ENCODE measurements at regions not wholly inside any gene's neighbourhood (a gene's known extent, or its start where the extent isn't known, plus 50 kb on each side); places are given as distances from the start of the nearest gene placed in this dataset.

DNA sequence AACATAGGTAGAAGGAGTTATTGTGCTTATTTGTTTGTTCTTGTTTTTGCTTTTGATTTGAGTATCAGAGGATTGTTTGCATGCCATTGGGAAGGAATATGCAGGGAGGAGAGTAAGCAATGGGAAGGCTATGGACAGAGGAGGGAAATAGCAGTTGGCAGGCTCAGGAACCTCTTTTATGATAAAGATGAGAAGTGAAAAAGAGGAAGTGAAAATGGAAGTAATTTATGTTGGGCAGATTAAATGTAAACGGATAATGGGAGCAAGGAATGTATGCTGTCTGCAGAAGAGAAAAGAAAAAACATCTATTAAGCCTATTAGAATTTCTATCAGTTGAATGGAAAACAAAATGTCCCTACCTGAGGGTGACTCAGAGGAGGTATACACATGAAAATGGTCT is 90.1 kb upstream of the NPSR1 start:
- TF ChIP-seq, protein P1, sequence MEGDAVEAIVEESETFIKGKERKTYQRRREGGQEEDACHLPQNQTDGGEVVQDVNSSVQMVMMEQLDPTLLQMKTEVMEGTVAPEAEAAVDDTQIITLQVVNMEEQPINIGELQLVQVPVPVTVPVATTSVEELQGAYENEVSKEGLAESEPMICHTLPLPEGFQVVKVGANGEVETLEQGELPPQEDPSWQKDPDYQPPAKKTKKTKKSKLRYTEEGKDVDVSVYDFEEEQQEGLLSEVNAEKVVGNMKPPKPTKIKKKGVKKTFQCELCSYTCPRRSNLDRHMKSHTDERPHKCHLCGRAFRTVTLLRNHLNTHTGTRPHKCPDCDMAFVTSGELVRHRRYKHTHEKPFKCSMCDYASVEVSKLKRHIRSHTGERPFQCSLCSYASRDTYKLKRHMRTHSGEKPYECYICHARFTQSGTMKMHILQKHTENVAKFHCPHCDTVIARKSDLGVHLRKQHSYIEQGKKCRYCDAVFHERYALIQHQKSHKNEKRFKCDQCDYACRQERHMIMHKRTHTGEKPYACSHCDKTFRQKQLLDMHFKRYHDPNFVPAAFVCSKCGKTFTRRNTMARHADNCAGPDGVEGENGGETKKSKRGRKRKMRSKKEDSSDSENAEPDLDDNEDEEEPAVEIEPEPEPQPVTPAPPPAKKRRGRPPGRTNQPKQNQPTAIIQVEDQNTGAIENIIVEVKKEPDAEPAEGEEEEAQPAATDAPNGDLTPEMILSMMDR (IDR thresholded peaks at IDR 0.05): no peak
- no peak for TF ChIP-seq POLR2A (IDR thresholded peaks at IDR 0.05)

Data from testis (tissue), 2 donors.